PC-3 (cell line): ENCODE measurements at regions not wholly inside any gene's neighbourhood (a gene's known extent, or its start where the extent isn't known, plus 50 kb on each side); places are given as distances from the start of the nearest gene placed in this dataset.

Source experiments
- ATAC-seq: fragments of 200-7000 bp; cut with Tn5 transposase; 2 replicates; pipeline ENCODE4 v1.9.1; 2020; ENCODE audit warnings: mild to moderate bottlenecking, moderate library complexity
- BruUV-seq: library from RNA; stranded (reverse); fragments of 400-500 nt; replicated peaks from 2 replicates; lab custom pipeline; 2021; lab: Mats Ljungman, UMichigan
- CTCF ChIA-PET: fragments of 300-600 bp; sonication (Branson Sonifier 250); formaldehyde crosslinking; loops from one replicate; lab custom pipeline; 2022; ENCODE audit warnings: antibody characterized with exemption; lab: Charles Lee
- POLR2A ChIA-PET: fragments of 300-600 bp; sonication (Branson Sonifier 250); formaldehyde crosslinking; loops from one replicate; lab custom pipeline; 2022; ENCODE audit warnings: antibody characterized with exemption; ENCODE audit not compliant: unreplicated experiment; lab: Charles Lee
- DNase-seq: peaks from one replicate; pipeline ENCODE4 v3.0.0-alpha.2; 2015
- H2AFZ ChIP-seq: fragments of 300-600 bp; sonication (generic); 2 replicates; pipeline ENCODE4 v1.6.0; 2016; ENCODE audit warnings: antibody characterized with exemption, low read length
- H3F3A ChIP-seq: fragments of 300-600 bp; sonication (generic); one replicate; pipeline ENCODE4 v1.6.0; 2017; ENCODE audit warnings: antibody characterized with exemption, low read length, control low read depth, mild to moderate bottlenecking; ENCODE audit not compliant: unreplicated experiment
- H3K27ac ChIP-seq: fragments of 300-600 bp; sonication (generic); 2 replicates; pipeline ENCODE4 v1.5.1; 2016; ENCODE audit warnings: mild to moderate bottlenecking, low read length
- H3K27me3 ChIP-seq: fragments of 300-600 bp; sonication (generic); 2 replicates; pipeline ENCODE4 v1.6.1; 2016; ENCODE audit warnings: low read length, mixed read lengths
- H3K36me3 ChIP-seq: fragments of 300-600 bp; sonication (generic); 2 replicates; pipeline ENCODE4 v1.6.1; 2016; ENCODE audit warnings: low read depth, mixed run types, low read length, mixed read lengths
- H3K4me1 ChIP-seq: fragments of 300-600 bp; sonication (generic); 2 replicates; pipeline ENCODE4 v1.5.1; 2016; ENCODE audit warnings: low read length; ENCODE audit not compliant: insufficient read depth
- H3K4me2 ChIP-seq: fragments of 300-600 bp; sonication (generic); 2 replicates; pipeline ENCODE4 v1.6.0; 2016; ENCODE audit warnings: low read length
- H3K4me3 ChIP-seq: fragments of 300-600 bp; sonication (generic); 2 replicates; pipeline ENCODE4 v1.5.1; 2016; ENCODE audit warnings: mild to moderate bottlenecking, low read length, mixed read lengths
- H3K79me2 ChIP-seq: fragments of 300-600 bp; sonication (generic); 2 replicates; pipeline ENCODE4 v1.6.1; 2017; ENCODE audit warnings: low read length, mixed read lengths
- H3K9ac ChIP-seq: fragments of 300-600 bp; sonication (generic); 2 replicates; pipeline ENCODE4 v1.6.0; 2016; ENCODE audit warnings: mild to moderate bottlenecking, low read length
- H3K9me2 ChIP-seq: fragments of 300-600 bp; sonication (generic); replicated peaks from 2 replicates; pipeline ENCODE4 v1.6.1; 2016; ENCODE audit warnings: mixed run types, low read length, mixed read lengths
- H3K9me3 ChIP-seq: fragments of 300-600 bp; sonication (generic); 2 replicates; pipeline ENCODE4 v1.6.1; 2016; ENCODE audit warnings: low read length, mixed read lengths
- H4K20me1 ChIP-seq: fragments of 300-600 bp; sonication (generic); 2 replicates; pipeline ENCODE4 v1.6.1; 2016; ENCODE audit warnings: low read length, mixed read lengths
- CTCF ChIP-seq: fragments of 300-600 bp; sonication (generic); conservative IDR thresholded peaks from 2 replicates; pipeline ENCODE4 v1.5.1; 2017; ENCODE audit warnings: antibody characterized with exemption, low read depth, mild to moderate bottlenecking, low read length
- EZH2 ChIP-seq: fragments of 300-600 bp; sonication (generic); IDR thresholded peaks from one replicate; pipeline ENCODE4 v1.6.1; 2017; ENCODE audit warnings: antibody characterized with exemption, mild to moderate bottlenecking, low read length; ENCODE audit not compliant: unreplicated experiment
- EZH2phosphoT487 ChIP-seq: fragments of 300-600 bp; sonication (generic); IDR thresholded peaks from 2 replicates; pipeline ENCODE4 v1.6.1; 2018; ENCODE audit warnings: mild to moderate bottlenecking, antibody characterized with exemption, low read length, borderline replicate concordance
- intact Hi-C: fragments of 100-400 bp; cut with micrococcal nuclease; formaldehyde crosslinking; loops from 2 replicates; pipeline ENCODE4 v1.9.0; 2023

DNA sequence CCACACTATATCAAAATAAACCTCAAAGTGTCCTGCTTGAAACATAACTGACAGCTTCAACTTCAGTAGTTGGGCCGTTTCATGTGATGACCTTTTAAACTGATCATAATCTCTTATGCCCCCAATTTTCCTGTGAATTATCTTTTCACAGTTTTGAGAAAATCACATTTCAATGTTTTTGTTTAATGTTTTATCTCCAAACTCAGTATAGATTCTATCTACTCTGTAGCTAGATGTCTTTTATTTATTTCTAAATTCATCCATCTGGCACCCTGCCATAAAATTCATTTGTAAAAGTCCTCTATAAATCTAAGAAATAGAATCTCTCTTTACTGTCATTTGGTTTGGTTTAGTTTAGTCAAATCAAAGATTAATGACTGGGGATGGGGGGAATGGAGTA lies 557.3 kb downstream of the ANKRD50 start:
- ChIA-PET CTCF (no interaction called here), POLR2A (no interaction called here)
- no peak overlapping the region for H3K27ac ChIP-seq

GRCh38 chr4:124157396-124158083 lies 555.0 kb downstream of the ANKRD50 start:
- no peaks in the 10 kb centered on the region for H3K9me3 ChIP-seq
- H3F3A ChIP-seq: no peaks in the 10 kb centered on the region
- no peaks in the 10 kb centered on the region for H3K79me2 ChIP-seq
- H3K9ac ChIP-seq: no peak overlapping the region
- H3K4me1 ChIP-seq: no peaks in the 10 kb centered on the region
- no peaks in the 10 kb centered on the region for H3K27me3 ChIP-seq
- H3K9me2 ChIP-seq: no peaks in the 10 kb centered on the region
- no peak overlapping the region for H3K4me2 ChIP-seq
- H3K4me3 ChIP-seq: no peak overlapping the region
- ChIA-PET CTCF (no interaction called here), POLR2A (interaction anchor here (0.5 kb wide), 1 partner anchor 1577 kb away, joined by 4 read pairs; no protein-coding TSS in a partner anchor)
- intact Hi-C loops: no loop called here
- H3K36me3 ChIP-seq: no peaks in the 10 kb centered on the region
- ATAC-seq (no peak), DNase-seq (no peak)
- no TSS peak for BruUV-seq
- TF ChIP-seq EZH2phosphoT487 (no peak), CTCF (no peak), EZH2 (no peak)
- H2AFZ ChIP-seq: no peak overlapping the region
- H4K20me1 ChIP-seq: no peaks in the 10 kb centered on the region
- H3K27ac ChIP-seq: no peak overlapping the region

More for the DNA sequence above, 557.3 kb downstream of the ANKRD50 start:
- ATAC-seq (no peak), DNase-seq (no peak)
- H2AFZ ChIP-seq: no peak overlapping the region
- no TSS peak for BruUV-seq
- TF ChIP-seq EZH2 (no peak), EZH2phosphoT487 (no peak), CTCF (no peak)
- no peak overlapping the region for H3K9ac ChIP-seq
- intact Hi-C loops: no loop called here
- no peaks in the 10 kb centered on the region for H3K36me3 ChIP-seq
- H3K4me2 ChIP-seq: no peak overlapping the region
- H3K9me2 ChIP-seq: no peaks in the 10 kb centered on the region
- no peak overlapping the region for H3K4me3 ChIP-seq
- H3K27me3 ChIP-seq: no peaks in the 10 kb centered on the region
- H4K20me1 ChIP-seq: no peaks in the 10 kb centered on the region
- no peaks in the 10 kb centered on the region for H3F3A ChIP-seq
- H3K4me1 ChIP-seq: no peaks in the 10 kb centered on the region
- H3K79me2 ChIP-seq: no peaks in the 10 kb centered on the region
- no peaks in the 10 kb centered on the region for H3K9me3 ChIP-seq

DNA sequence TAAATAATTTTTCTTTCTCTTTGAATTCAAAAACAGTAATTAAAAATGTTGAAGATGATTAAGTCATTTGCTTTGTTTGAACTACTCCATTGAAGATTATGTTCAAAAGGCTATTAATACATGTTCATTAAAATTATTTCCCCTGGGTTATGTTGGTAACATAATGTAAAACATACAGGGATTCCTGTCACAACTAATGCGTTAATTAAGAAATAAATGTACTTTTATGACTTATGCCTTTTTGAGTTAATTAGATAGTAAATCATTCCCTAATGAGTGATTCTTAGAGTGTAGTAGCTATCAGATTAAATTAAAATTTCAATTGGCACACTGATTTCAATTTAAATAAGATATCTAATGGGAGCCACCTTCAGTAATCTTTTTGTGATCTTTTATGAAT lies 549.1 kb downstream of the ANKRD50 start:
- intact Hi-C loops: no loop called here
- no peak for DNase-seq
- no peak for ATAC-seq
- BruUV-seq: no TSS peak
- ChIA-PET CTCF (no interaction called here), POLR2A (no interaction called here)
- H2AFZ ChIP-seq: no peak overlapping the region
- H3K36me3 ChIP-seq: no peaks in the 10 kb centered on the region
- no peak for TF ChIP-seq CTCF
- TF ChIP-seq EZH2phosphoT487: no peak
- TF ChIP-seq EZH2: no peak
- H4K20me1 ChIP-seq: no peaks in the 10 kb centered on the region
- no peak overlapping the region for H3K4me2 ChIP-seq
- no peaks in the 10 kb centered on the region for H3K9me2 ChIP-seq
- no peaks in the 10 kb centered on the region for H3K9me3 ChIP-seq
- H3K79me2 ChIP-seq: no peaks in the 10 kb centered on the region
- H3K9ac ChIP-seq: no peak overlapping the region
- H3K27me3 ChIP-seq: no peaks in the 10 kb centered on the region
- H3K27ac ChIP-seq: no peak overlapping the region
- no peaks in the 10 kb centered on the region for H3F3A ChIP-seq
- no peak overlapping the region for H3K4me3 ChIP-seq
- H3K4me1 ChIP-seq: no peaks in the 10 kb centered on the region
